DMS53 treated with DMSO at 0.1 percent for 48 hours (cell line): ENCODE measurements at regions not wholly inside any gene's neighbourhood (a gene's known extent, or its start where the extent isn't known, plus 50 kb on each side); places are given as distances from the start of the nearest gene placed in this dataset.

Source experiments
- DNase-seq: peaks from one replicate; lab custom pipeline; 2025; ENCODE audit not compliant: unreplicated experiment; lab: John Stamatoyannopoulos, UW

DNA sequence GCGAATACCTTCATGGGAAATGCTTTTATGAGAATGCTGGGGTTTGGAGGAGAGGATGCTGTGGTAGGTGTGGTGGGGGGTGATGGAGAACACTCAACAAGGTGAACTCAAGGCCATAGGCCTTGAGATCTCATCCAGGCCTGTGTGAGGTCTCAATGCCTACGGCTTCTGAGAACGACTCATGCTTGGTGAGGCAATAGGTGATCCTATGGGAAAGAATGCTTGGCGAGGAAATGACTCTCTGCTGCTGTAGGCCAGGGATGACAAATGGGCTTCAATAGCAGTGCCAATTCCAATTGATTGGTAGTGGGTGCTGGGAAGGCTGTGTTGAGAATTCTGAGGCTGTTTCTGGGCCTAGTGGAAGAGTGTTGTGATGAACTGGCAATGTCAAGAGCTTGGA, 280.2 kb upstream of the CLINT1 start:
- no peak for DNase-seq

DNA sequence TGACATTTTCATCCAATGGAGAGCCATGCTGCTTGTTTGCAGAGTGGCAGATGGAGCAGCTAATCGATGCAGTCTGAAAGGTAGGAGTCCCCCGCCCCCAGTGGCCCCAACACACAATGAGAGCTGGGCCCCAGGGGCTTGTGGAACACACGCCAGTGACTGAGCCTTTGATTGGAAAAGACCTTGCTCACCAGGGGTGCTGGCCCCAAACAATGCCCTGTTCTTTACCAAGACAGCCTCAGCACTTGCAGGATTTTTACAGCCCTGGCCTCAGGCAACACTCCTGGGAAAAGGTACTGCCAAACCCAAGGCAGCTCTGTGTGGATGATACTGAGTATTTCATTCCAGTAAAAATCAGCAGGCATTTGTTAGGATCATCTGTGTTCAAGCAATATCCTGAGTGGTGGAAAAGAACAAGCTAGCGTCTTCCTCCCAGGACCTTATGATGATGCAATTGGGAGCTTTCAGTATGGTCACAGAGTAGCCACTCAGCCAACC, 276.8 kb upstream of the CLINT1 start:
- DNase-seq: no peak

DNA sequence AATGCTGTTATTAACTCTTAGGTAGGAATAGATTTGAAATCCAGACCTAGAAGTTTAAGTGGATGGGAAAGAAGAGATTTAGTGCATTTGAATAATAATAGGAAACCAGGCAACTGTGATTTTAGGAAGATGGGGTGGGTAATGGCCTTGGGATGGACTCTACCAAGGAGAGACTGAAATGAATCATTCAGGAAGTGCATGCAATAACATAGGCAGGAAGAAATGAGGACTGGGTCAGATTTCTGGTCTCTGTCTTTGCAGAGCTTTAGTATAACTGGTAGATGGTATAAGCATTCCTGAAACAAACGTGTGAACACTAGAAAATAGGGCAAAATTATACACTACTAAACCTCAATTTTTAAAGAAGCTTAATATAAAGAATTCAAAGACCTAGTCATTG, 274.4 kb upstream of the CLINT1 start:
- DNase-seq: no peak

DNA sequence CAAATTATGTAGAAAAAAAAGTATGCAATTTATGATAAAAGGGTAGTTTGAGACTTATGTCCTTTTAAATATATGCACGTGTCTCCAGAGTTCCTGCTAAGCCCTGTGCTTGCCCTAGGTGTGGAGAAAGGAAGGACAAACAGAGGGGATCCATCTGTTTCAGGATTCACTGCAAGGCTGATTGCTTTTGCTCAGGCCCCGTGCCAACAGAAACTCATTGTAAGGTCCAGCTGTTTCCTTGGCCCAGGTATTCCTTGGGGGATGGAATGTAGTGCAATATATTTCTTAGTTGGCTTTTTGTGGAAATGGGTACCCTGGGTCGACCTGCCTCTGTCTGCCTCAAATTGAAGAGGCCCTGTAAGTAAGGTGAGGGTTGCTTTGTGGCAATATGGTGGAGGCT, 268.6 kb upstream of the CLINT1 start:
- no peak for DNase-seq

DNA sequence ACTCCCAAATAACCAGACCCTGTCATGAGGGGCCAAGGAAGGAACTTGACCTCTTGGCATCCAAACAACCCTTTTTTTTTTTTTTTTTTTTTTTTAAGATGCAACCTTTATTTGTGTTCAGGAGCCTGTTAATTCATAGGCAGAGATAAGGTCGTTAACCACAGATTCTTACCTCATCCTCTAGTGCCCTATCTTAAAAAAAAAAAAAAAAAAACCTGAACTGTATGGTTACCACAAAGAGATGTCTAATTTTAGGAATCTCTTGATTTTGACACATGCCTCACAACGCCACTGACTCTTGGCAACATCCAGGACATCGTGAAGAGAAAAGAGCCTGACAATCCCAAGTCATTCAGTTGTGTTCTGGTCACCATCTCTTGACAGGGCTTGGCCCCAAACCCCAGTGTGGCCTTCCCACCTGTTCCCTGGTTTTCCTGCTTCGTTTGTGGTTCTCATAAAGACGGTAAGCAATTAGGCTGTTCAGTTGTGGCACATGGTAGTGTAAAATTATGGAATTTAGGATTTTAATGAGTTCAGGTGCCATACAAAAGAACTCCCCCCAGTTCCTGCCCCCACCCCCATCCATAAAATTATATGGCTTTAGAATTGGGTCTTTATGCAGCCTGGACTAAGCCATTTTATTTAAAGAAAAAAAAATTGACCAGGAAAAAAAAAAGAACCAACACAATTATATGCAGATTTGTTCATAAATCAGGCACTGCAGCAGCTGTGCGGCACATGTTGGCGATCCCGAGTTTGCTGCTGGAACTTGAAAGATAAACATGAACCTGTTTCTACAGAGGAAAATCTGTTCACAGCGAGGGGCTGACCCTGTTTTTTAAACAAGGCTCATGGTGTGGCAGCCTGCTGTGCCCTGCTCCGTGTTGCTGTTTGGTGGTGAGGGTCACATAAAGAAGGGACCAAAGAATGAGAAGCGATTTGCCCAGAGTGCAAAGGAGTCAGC, 267.8 kb upstream of the CLINT1 start:
- no peak for DNase-seq

DNA sequence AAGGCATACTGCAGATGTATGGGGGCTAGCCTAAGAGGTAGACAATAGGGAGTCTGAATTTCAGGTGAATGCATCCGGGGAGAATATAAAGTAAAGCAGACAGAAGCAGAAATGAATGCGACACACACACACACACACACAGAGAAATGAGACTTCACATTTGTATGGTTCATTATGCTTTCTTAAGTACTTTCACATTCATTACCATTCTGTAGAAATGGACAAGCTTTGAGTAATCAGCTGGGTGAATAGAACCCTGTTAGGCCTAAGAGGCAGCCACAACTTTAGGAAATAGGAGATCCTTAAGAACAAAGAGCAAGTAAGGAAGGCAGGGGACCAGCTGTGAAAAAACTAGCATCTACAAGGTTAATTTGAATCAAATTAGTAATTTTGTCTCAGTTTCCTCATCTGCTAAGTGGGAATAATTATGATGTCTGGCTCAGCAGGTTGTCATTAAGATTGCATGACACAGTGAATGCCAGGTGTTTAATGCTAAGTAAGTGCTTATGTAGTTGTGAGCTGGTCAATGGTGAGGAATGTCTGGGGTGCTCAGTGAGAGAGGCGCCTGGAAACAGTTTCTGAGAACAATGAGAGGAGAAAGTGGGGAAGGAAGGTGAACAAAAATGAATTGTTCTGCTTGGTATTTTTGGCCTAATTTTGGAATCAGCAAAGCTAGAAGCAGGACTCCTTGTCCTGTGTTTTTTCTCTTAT, 265.8 kb upstream of the CLINT1 start:
- no peak for DNase-seq

DNA sequence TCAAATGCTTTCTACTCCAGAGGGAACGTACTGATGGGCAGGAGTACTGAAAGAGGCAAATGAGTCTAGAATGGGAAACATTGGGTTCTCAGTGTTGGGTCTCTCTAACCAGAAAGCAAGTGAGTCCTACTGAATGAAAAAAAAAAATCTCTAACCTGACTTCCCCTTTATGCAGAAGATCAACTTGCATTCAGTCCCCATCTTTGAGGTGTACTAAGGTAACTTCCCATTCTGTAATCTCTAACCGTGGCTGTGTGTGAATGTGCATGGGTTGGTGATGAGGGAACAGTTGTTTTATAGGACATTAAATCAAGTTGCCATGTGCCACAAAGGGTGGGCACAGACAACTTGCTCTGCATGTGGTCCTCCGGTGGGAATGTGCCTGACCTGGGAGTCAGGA, 264.6 kb upstream of the CLINT1 start:
- no peak for DNase-seq

DNA sequence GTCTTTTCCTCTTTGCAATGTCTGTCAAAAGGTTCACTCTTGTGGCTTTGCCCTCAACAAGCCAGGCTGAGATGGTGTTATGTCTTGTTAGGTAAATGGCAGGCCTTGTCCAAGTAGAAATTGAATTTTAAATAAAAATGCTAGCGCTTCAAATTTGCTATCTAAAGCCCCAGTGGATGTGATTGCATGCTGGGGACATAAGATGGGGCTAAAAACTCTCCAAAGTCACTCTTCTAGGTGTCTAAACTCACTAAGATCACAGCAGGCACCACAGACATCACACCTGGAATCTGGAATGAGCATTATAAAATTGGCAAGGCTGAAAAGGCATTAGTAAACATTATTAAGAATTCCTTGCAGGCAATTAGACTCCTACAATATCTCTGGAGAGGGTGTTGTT, 262.7 kb upstream of the CLINT1 start:
- DNase-seq: no peak

DNA sequence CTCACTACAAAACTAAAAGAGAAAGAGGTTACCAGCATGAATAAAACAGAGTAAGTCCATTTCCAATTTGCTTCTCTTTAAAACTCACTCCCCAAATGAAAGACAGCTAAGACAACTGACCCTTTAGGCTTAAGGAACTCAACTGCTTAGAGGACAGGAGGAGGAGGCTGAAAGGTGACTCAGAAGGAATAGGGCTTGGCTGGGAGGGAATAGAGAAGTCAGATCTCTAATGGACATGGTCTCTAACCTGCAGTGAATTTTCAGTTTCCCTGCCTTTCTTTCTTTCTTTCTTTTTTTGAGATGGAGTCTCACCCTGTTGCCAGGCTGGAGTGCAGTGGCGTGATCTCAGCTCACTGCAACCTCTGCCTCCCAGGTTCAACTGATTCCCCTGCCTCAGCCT, 261.8 kb upstream of the CLINT1 start:
- DNase-seq: no peak

DNA sequence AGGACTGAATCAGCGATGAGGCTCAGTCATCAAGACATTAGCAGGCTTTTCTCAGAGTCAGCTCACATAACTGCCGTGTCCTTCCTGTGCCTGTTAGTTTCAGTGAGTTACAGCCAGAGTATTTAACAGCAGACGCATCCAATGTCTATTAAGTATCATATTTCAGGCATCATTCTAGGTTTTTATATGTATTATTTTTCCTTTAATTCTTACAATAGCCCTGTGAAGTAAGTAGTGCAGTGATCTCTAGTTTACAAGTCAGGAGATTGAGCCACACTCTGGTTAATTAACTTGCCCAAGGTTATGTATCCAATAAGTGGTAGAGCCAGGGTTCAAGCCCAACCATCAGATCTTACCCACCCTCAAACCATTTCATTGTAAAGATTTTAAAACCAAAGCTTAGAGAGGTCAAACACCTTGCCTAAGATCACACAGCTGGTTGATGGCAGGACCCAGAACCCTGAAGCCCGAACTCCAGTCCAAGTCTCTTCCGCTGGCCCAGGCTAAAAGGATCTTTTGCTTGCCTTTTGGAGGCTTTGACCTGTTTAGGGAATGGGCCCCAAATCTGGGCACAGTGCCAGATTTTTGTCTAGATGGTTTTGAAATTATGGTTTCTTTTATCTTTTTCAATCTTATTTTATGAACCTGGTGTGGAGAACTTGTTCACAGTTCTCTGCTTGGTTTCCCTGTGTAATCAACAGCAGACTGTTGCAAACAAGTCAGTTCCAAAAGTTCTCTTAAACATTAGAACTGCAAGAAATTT, 261.2 kb upstream of the CLINT1 start:
- DNase-seq: no peak

DNA sequence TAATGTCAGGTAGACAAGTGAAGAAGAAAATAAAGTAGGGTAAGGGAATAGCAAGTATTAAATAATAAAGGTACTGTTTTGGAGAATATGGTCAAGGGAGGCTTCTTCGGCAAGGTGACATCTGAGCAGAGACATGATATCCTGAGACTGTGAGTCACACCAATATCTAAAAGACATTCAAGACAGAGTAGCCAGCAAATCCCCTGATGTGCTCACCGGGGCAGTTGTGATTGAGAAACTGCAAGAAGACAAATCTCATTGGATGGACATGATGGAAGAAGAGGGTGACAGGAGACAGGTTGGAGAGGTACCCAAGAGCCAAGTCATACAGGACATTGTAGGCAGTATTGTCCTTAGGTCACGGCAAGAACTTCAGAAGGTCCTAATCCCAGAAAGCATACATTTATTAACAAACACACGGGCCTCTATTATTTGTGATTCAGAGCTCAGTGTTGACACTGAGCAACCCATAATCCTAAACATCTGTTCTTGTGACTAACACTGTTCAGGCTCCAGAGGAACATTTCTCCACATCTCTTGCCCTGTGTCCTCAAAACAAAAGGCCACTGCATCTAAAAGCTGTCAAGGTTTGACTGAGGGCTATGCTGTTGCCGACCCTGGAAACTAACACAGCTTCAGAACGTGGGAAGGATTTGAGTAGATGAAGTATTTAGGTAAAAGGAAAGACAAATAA, 258.7 kb upstream of the CLINT1 start:
- DNase-seq: no peak

DNA sequence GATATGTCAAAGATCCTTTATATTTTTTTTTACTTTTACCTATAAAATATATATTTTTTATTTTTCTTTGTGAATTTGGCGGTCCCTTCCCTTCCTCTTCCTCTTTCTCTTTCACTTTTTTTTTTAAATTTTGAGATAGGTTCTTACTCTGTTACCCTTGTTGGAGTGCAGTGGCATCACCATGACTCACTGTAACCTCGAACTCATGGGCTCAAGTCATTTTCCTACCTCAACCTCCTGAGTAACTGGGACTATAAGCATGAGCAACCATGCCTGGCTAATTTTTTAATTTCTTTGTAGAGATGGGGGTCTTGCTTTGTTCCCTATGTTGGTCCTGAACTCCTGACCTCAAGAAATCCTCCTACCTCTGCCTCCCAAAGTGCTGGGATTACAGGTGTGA, 258.0 kb upstream of the CLINT1 start:
- no peak for DNase-seq

DNA sequence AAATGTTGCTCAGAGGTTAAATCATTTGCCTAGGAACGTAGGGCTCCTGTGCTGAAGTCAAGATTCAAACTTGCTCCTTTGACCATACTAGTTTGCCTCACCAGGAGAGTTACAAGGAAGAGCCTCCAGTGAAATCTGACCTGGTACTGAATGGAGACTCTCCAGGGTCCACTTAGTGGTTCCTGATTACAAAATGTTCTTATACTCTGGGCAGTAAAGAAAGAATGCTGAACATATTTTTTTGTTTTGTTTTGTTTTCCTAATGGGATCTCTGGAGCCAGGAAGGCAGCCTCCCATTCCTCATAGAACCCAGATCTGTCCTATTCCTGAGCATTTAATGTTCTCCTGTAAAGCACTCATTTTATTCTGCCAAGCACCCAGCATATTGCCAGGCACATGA, 256.5 kb upstream of the CLINT1 start:
- no peak for DNase-seq

DNA sequence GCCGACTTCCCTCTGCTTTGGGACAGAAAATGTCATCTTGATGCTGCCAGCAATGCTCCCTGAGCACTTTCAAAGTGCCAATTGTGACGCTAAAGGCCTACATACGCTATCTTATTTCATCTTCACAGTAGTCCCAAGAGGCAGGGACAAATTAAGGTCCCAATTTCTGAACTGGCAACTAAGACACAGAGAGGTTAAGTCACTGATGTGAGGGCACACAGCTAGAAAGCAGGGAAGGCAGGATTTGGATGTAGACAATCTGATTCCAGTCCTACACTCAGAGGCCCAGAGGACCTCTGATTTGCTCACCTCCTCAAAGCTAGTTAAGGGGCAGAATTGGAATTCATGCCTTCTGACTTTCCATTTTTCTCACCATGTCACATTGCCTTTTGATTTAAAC, 249.2 kb upstream of the CLINT1 start:
- DNase-seq: no peak

DNA sequence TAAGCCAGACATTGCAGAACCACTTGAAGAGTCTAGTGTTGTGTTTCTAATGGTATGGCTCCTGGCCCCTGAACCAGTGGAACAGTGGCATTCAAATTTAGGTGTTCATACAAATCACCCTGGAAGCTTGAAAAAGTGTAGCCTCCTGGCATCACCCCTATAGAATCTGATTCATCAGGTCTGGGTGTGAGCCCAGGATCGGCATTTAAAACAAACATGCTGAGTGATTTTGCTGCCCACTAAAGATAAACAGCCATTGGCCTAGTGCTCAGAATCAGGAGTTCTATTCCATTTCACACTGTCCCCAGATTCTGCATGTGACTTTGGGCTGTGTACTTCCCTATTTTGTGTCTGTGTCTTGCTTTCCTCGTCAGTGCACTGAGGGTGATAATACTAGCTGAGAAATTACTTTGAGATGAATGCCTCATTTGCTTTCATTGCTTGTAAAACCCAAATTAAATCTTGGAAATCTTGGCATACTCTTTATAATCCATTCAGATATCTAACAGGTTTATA, 241.5 kb upstream of the CLINT1 start:
- DNase-seq: no peak

DNA sequence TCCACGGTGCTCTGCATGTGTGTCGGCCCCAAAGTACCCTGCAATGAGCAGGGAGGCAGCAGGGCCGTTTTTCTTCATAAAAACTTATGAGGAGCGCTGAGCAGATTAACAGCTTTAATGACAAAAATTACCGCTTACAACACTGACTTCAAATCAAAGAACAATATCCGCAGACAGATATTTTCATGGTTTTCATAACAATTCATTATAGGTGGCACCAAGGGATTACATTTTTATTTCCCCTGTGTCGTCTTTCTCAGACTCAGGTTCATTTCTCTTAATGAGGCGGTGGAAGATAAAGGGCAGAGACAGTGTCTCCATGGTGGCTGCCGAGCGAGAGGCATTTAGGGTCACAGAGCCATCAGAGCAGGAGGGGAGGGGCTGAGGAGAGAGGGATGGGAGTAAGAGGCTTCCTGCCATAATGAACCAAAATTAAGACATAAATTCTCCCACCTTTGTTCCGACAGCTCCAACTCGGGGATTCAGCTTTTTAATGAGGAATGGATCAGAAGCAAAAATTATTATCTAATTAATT, 240.7 kb upstream of the CLINT1 start:
- DNase-seq: no peak

DNA sequence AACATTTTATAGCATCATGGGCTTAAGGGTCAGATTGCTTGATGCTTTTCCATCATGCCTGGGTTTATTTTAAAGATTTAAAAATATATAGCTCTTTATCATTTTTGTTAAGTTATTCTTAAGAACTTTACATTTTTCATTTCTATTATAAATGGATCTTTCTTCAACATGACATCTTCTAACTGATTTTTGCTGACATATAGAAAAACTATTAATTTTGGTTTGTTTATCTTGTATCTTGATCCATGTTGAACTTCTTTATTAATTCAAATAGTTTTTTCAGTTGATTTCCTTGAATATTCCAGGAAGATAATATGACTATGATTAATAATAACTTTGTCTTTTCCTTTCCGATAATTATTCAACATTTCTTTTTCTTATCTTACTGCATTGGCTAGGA, 237.9 kb upstream of the CLINT1 start:
- DNase-seq: no peak

DNA sequence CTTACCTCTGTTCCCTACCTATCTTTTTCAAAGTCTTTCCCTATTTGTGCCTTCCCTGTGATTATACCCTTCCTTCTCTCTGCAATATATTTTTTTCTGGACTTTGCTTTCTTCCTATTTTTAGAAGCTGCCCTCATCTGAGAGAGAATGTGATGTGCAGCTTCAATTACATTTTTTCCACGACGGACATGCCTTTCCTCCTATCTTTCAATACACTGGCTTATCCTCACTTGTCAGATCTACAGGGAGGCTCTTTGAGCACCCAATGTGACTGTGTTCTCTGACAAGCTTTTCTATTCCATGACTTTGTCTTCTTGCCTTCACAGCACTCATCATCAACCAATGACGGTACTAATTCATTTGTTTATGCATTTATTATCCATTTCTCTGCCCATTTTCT, 227.9 kb upstream of the CLINT1 start:
- no peak for DNase-seq

DNA sequence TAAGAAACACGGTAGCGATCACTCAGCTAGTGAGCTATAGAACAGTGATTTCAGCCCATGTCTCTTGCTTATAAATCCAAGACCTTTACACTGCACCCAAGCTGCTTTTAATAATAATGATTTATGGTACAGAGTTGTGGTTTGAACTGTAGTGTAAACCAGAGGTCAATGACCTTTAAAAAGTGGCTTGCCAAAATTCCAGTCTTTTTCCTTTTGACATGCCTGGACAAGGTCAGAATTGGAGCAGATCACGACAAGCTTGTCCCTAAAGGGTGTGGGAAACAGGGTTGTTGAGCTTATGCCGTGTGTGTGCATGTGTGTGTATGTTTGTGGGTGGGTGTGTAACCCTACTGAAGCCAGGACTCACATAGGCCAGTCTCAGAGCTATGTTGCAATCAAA, 225.3 kb upstream of the CLINT1 start:
- DNase-seq: no peak

DNA sequence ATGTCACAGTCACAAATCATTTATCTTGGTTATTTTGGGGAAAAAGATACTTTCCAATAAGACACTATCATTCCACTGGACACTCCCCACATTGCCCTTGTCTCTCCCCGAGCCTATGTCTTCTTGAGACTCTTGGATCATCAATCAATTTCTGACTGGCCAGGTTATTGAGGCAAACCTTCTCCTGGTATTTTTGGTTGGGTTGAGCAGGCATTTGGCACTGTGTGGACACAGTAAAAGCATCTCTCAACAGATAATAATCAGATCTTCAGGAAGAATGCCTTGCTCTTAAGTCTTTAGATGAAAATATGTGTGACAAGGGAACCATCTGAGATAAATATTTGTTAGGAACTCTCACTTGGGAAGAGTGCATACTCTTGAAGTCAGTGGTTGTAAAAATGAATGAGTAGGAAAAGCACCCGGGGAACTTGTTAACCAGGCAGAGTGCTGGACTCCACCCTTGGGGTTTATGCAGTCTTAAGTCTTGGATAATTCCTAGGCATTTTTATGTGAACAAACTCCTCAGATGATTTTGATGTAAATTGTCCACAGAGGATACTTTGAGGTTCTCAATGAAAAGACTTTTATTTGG, 223.8 kb upstream of the CLINT1 start:
- DNase-seq: no peak
